H1 (cell line): ENCODE measurements at regions not wholly inside any gene's neighbourhood (a gene's known extent, or its start where the extent isn't known, plus 50 kb on each side); places are given as distances from the start of the nearest gene placed in this dataset.
"Not testable (repeated sequence)": the region's sequence is repeated elsewhere in the genome, so short reads cannot be mapped to it uniquely, and the experiment has no call there.

Experiments
- CTCF ChIA-PET: fragments of 300-600 bp; sonication (Branson Sonifier 250); formaldehyde crosslinking; loops from one replicate; lab custom pipeline; 2021; ENCODE audit not compliant: partially characterized antibody; lab: Charles Lee
- POLR2A ChIA-PET: fragments of 300-600 bp; sonication (Branson Sonifier 250); formaldehyde crosslinking; loops from one replicate; lab custom pipeline; 2021; ENCODE audit warnings: inconsistent platforms; ENCODE audit not compliant: partially characterized antibody; lab: Charles Lee
- DNase-seq, 2 experiments: peaks; one replicate each; pipeline versions ENCODE4 v3.0.0 to v3.0.0-alpha.2; 2010 to 2022; ENCODE audit warnings: low spot score in 2 of 2, low read depth in 1 of 2, mixed read lengths in 1 of 2
- FAIRE-seq: peaks from 2 replicates; lab custom pipeline; 2011; peaks lifted over from hg19 to GRCh38; lab: Jason Lieb, UNC
- H2AFZ ChIP-seq: 2 replicates; pipeline ENCODE4 v1.8.1; 2012; ENCODE audit warnings: low read length, inconsistent platforms
- H2AK5ac ChIP-seq: 2 replicates; pipeline ENCODE4 v1.6.1; 2013; ENCODE audit warnings: low read depth, low read length
- H2BK120ac ChIP-seq: replicated peaks from 2 replicates; pipeline ENCODE3; 2013; ENCODE audit warnings: low read depth, low read length, inconsistent platforms
- H2BK12ac ChIP-seq: 2 replicates; pipeline ENCODE4 v1.6.1; 2013; ENCODE audit warnings: low read depth, low read length
- H2BK15ac ChIP-seq: 2 replicates; pipeline ENCODE4 v1.6.1; 2013; ENCODE audit warnings: low read length
- H2BK20ac ChIP-seq: 2 replicates; pipeline ENCODE4 v1.6.1; 2013; ENCODE audit warnings: low read length
- H2BK5ac ChIP-seq: 2 replicates; pipeline ENCODE4 v1.6.1; 2013; ENCODE audit warnings: low read depth, low read length
- H3K14ac ChIP-seq: 2 replicates; pipeline ENCODE4 v1.6.1; 2013; ENCODE audit warnings: inconsistent platforms; ENCODE audit not compliant: insufficient read length
- H3K18ac ChIP-seq: 2 replicates; pipeline ENCODE4 v1.6.1; 2013; ENCODE audit warnings: low read length; ENCODE audit errors: extremely low read depth
- H3K23ac ChIP-seq: 2 replicates; pipeline ENCODE4 v1.6.1; 2013; ENCODE audit warnings: inconsistent platforms; ENCODE audit not compliant: insufficient read length
- H3K23me2 ChIP-seq: 2 replicates; pipeline ENCODE4 v1.6.1; 2013; ENCODE audit warnings: low read depth, low read length
- H3K27ac ChIP-seq: 2 replicates; pipeline ENCODE4 v1.6.1; 2011; ENCODE audit warnings: low read depth, low read length, inconsistent platforms
- H3K27me3 ChIP-seq, 4 experiments: replicated peaks in 1 of 4; 1 replicate in 1 of 4; 2 replicates in 3 of 4; pipeline versions ENCODE4 v1.6.1 to v1.8.1; 2011 to 2013; ENCODE audit warnings: low read length in 3 of 4, mild to moderate bottlenecking in 3 of 4, inconsistent platforms in 2 of 4, mixed read lengths in 2 of 4, moderate library complexity in 1 of 4; ENCODE audit not compliant: control insufficient read depth in 3 of 4, insufficient read depth in 3 of 4; ENCODE audit errors: extremely low read depth in 1 of 4
- H3K36me3 ChIP-seq, 4 experiments: 2 replicates each; pipeline versions ENCODE4 v1.6.1 to v1.8.1; 2011 to 2013; ENCODE audit warnings: mild to moderate bottlenecking in 4 of 4, low read length in 3 of 4, moderate library complexity in 2 of 4, control low read depth in 1 of 4, inconsistent platforms in 1 of 4; ENCODE audit not compliant: insufficient read depth in 4 of 4, control insufficient read depth in 2 of 4
- H3K4ac ChIP-seq: replicated peaks from 2 replicates; pipeline ENCODE3; 2013; ENCODE audit warnings: low read length, low read depth, mixed read lengths, inconsistent platforms; ENCODE audit not compliant: insufficient read length
- H3K4me1 ChIP-seq, 4 experiments: replicated peaks in 1 of 4; 1 replicate in 1 of 4; 2 replicates in 3 of 4; pipeline versions ENCODE4 v1.6.1 to v1.8.1; 2011 to 2013; ENCODE audit warnings: low read length in 3 of 4, inconsistent platforms in 2 of 4, mixed read lengths in 1 of 4; ENCODE audit not compliant: insufficient read depth in 4 of 4, control insufficient read depth in 3 of 4
- H3K4me2 ChIP-seq, 2 experiments: 2 replicates each; pipeline versions ENCODE4 v1.6.1 to v1.8.1; 2011 to 2013; ENCODE audit warnings: low read depth in 2 of 2, low read length in 2 of 2, control low read depth in 1 of 2, inconsistent platforms in 1 of 2, mild to moderate bottlenecking in 1 of 2; ENCODE audit not compliant: insufficient read depth in 1 of 2
- H3K4me3 ChIP-seq, 4 experiments: fragments of 200-600, 300-600 bp in 1 of 4; sonication (generic), shearing (Covaris generic), sonication (Bioruptor Twin) in 1 of 4; 2 replicates each; pipeline versions ENCODE4 v1.5.1 to v1.8.1; 2011 to 2016; ENCODE audit warnings: low read length in 4 of 4, low read depth in 3 of 4, control low read depth in 2 of 4, inconsistent platforms in 2 of 4, mild to moderate bottlenecking in 2 of 4, mixed read lengths in 1 of 4, moderate library complexity in 1 of 4; ENCODE audit not compliant: insufficient read depth in 2 of 4; ENCODE audit errors: extremely low read depth in 1 of 4
- H3K56ac ChIP-seq: replicated peaks from 2 replicates; pipeline ENCODE3; 2013; ENCODE audit warnings: low read depth, mild to moderate bottlenecking, mixed read lengths, low read length, inconsistent platforms; ENCODE audit not compliant: insufficient read length
- H3K79me1 ChIP-seq: 2 replicates; pipeline ENCODE4 v1.6.1; 2013; ENCODE audit warnings: low read depth, low read length, control low read depth
- H3K79me2 ChIP-seq, 2 experiments: 2 replicates each; pipeline versions ENCODE4 v1.6.1 to v1.8.1; 2012 to 2013; ENCODE audit warnings: low read length in 2 of 2, mild to moderate bottlenecking in 2 of 2, inconsistent platforms in 1 of 2; ENCODE audit not compliant: insufficient read depth in 2 of 2, control insufficient read depth in 1 of 2
- H3K9ac ChIP-seq, 4 experiments: replicated peaks in 1 of 4; 1 replicate in 1 of 4; 2 replicates in 3 of 4; pipeline versions ENCODE4 v1.6.1 to v1.8.1; 2011 to 2013; ENCODE audit warnings: low read depth in 3 of 4, low read length in 3 of 4, control low read depth in 2 of 4, mild to moderate bottlenecking in 2 of 4, moderate library complexity in 2 of 4, inconsistent platforms in 1 of 4; ENCODE audit errors: extremely low read depth in 1 of 4
- H3K9me3 ChIP-seq, 2 experiments: 2 replicates each; pipeline versions ENCODE4 v1.6.1 to v1.8.1; 2012 to 2013; ENCODE audit warnings: mild to moderate bottlenecking in 2 of 2, moderate library complexity in 2 of 2, control low read depth in 1 of 2, inconsistent platforms in 1 of 2, low read depth in 1 of 2, low read length in 1 of 2, mixed read lengths in 1 of 2; ENCODE audit not compliant: insufficient read depth in 2 of 2
- H4K20me1 ChIP-seq, 2 experiments: replicated peaks in 1 of 2; 2 replicates each; pipeline versions ENCODE3 to v1.8.1; 2011 to 2013; ENCODE audit warnings: inconsistent platforms in 2 of 2, low read length in 2 of 2, mild to moderate bottlenecking in 1 of 2; ENCODE audit not compliant: insufficient read depth in 2 of 2, control insufficient read depth in 1 of 2
- H4K5ac ChIP-seq: 2 replicates; pipeline ENCODE4 v1.6.1; 2013; ENCODE audit warnings: low read length, low read depth, mixed read lengths, inconsistent platforms; ENCODE audit not compliant: insufficient read length
- H4K8ac ChIP-seq: 2 replicates; pipeline ENCODE4 v1.8.0; 2013; ENCODE audit warnings: mild to moderate bottlenecking, moderate library complexity, low read length, inconsistent platforms; ENCODE audit not compliant: insufficient read depth; ENCODE audit errors: extremely low read depth
- H4K91ac ChIP-seq: replicated peaks from 2 replicates; pipeline ENCODE3; 2013; ENCODE audit warnings: low read length, mixed read lengths, inconsistent platforms; ENCODE audit not compliant: insufficient read length
- WGBS, 2 experiments: shearing (Covaris generic) in 1 of 2; methylation state at CpG; one replicate each; pipeline versions ENCODE4 v1.1.6 to v1.1.7; 2013 to 2015; ENCODE audit warnings: low lambda C conversion rate in 2 of 2, mixed read lengths in 2 of 2, inconsistent platforms in 1 of 2, low coverage in 1 of 2, missing lambda C conversion rate in 1 of 2; ENCODE audit not compliant: insufficient replicate concordance in 2 of 2, insufficient coverage in 1 of 2, insufficient read length in 1 of 2; ENCODE audit errors: extremely low coverage in 1 of 2, missing lambda C conversion rate in 1 of 2; 5-methylcytosine and 5-hydroxymethylcytosine counted together

DNA sequence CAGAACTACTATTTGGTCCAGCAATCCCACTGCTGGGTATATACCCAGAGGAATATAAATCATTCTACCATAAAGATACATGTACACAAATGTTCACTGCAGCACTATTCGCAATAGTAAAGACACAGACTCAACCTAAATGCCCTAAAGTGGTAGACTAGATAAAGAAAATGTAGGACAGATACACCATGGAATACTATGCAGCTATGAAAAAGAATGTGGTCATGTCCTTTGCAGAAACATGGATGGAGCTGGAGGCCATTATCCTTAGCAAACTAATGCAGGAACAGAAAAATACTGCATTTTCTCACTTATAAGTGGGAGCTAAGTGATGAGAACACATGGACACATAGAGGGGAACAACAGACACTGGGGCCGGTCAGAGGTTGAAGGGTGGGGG, 248.4 kb upstream of the KCNG1 start:
- H2BK5ac ChIP-seq, H3K36me3 ChIP-seq, H2AFZ ChIP-seq, H3K9me3 ChIP-seq, H4K20me1 ChIP-seq, H3K4me2 ChIP-seq, H2BK120ac ChIP-seq, H3K9ac ChIP-seq, H2BK12ac ChIP-seq, H3K4me1 ChIP-seq, H3K56ac ChIP-seq, H3K4ac ChIP-seq, H3K4me3 ChIP-seq, H2BK20ac ChIP-seq, H3K14ac ChIP-seq, H3K18ac ChIP-seq, H4K8ac ChIP-seq, FAIRE-seq, H2AK5ac ChIP-seq, H3K79me2 ChIP-seq, H4K91ac ChIP-seq, H3K27ac ChIP-seq, H3K23me2 ChIP-seq, POLR2A ChIA-PET, H3K27me3 ChIP-seq, H4K5ac ChIP-seq, H3K79me1 ChIP-seq, H3K23ac ChIP-seq, DNase-seq, H2BK15ac ChIP-seq: not testable (repeated sequence)
- CTCF ChIA-PET, result interaction anchor here (1.1 to 2.5 kb wide), 2 partner anchors 55 to 256 kb away, joined by 7 to 8 read pairs; no protein-coding TSS in a partner anchor
- 85% methylated on average over 2 of the region's 2 CpGs; no CpG with 5 or more reads in 1 of the 2 experiments for WGBS, 2 experiments
